Body of pancreas (tissue), 4 donors: ENCODE measurements at regions not wholly inside any gene's neighbourhood (a gene's known extent, or its start where the extent isn't known, plus 50 kb on each side); places are given as distances from the start of the nearest gene placed in this dataset.

ENCODE experiments used
- ATAC-seq: fragments of 150-250 bp; one replicate; pipeline ENCODE4 v1.9.1; 2016
- DNase-seq, 4 donors: peaks; one replicate each; pipeline ENCODE4 v3.0.0-alpha.2; 2019
- H3K27ac ChIP-seq, 4 donors: fragments of 200-600 bp; sonication (generic); 1 replicate in 3 of 4; 2 replicates in 1 of 4; pipeline versions ENCODE4 v1.5.1 to v1.6.1; 2016 to 2019; ENCODE audit warnings: mild to moderate bottlenecking in 1 of 4, mixed read lengths in 1 of 4, moderate library complexity in 1 of 4
- H3K27me3 ChIP-seq, 2 donors: fragments of 200-600 bp; sonication (generic); one replicate each; pipeline ENCODE4 v1.6.0; 2016; ENCODE audit warnings: mild to moderate bottlenecking in 1 of 2
- H3K36me3 ChIP-seq, 2 donors: fragments of 200-600 bp; sonication (generic); replicated peaks in 1 of 2; 2 replicates each; pipeline ENCODE4 v1.5.1; 2016; ENCODE audit warnings: low read depth in 2 of 2; ENCODE audit not compliant: insufficient read depth in 1 of 2
- H3K4me1 ChIP-seq: fragments of 200-600 bp; sonication (generic); one replicate; pipeline ENCODE4 v1.6.0; 2016
- H3K4me3 ChIP-seq, 2 donors: fragments of 200-600 bp; sonication (generic); 1 replicate in 1 of 2; 2 replicates in 1 of 2; pipeline ENCODE4 v1.5.1; 2016 to 2019
- H3K9me3 ChIP-seq, 3 donors: fragments of 200-600 bp; sonication (generic); 1 replicate in 2 of 3; 2 replicates in 1 of 3; pipeline ENCODE4 v1.5.1; 2016
- POLR2A ChIP-seq, 3 donors: fragments of 450-650 bp; IDR thresholded peaks; one replicate each; pipeline ENCODE4 v1.6.1; 2016; ENCODE audit warnings: antibody characterized with exemption in 3 of 3, mild to moderate bottlenecking in 2 of 3
- whole genome bisulfite sequencing, 2 donors: methylation state at CpG; one replicate each; pipeline ENCODE4 v1.1.5; 2017; 5-methylcytosine and 5-hydroxymethylcytosine counted together
- intact Hi-C: fragments of 100-400 bp; cut with DNase I; formaldehyde crosslinking; loops from one replicate; pipeline ENCODE4 v1.15.1; 2023
- TF ChIP-seq, protein P1 (sequence below), 7 experiments: fragments of 450-650 bp in 4 of 7; fragments of 200-600 bp in 3 of 7; sonication (generic) in 3 of 7; IDR thresholded peaks; one replicate each; pipeline ENCODE4 v1.5.1; 2016 to 2019; ENCODE audit warnings: antibody characterized with exemption in 7 of 7

DNA sequence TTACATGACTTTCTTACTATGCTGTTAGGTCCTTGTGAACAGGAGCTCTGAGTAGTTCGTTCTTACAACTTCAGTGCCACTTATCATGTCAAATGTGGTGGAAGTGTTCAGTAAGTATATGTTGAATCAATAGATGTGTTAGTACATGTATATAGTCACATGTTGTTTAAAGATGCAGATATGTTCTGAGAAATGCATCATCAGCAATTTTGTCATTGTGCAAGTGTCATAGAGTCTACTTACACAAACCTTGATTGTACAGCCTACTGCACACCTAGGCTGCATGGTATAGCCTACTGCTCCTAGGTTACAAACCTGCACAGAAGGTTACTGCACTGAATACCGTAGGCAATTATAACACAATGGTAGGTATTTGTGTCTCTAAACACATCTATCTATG, 174.8 kb downstream of the GPR37 start:
- no peaks in the 10 kb centered on the region for H3K4me1 ChIP-seq
- intact Hi-C loops: no loop called here
- TF ChIP-seq POLR2A (IDR thresholded peaks at IDR 0.05): no peak
- TF ChIP-seq, protein P1, sequence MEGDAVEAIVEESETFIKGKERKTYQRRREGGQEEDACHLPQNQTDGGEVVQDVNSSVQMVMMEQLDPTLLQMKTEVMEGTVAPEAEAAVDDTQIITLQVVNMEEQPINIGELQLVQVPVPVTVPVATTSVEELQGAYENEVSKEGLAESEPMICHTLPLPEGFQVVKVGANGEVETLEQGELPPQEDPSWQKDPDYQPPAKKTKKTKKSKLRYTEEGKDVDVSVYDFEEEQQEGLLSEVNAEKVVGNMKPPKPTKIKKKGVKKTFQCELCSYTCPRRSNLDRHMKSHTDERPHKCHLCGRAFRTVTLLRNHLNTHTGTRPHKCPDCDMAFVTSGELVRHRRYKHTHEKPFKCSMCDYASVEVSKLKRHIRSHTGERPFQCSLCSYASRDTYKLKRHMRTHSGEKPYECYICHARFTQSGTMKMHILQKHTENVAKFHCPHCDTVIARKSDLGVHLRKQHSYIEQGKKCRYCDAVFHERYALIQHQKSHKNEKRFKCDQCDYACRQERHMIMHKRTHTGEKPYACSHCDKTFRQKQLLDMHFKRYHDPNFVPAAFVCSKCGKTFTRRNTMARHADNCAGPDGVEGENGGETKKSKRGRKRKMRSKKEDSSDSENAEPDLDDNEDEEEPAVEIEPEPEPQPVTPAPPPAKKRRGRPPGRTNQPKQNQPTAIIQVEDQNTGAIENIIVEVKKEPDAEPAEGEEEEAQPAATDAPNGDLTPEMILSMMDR (IDR thresholded peaks at IDR 0.05): no peak
- no peaks in the 10 kb centered on the region for H3K9me3 ChIP-seq
- 61 to 64% methylated on average over 2 of the region's 2 CpGs for WGBS, 2 donors
- H3K27ac ChIP-seq: no peak overlapping the region
- DNase-seq (no peak), ATAC-seq (no peak)
- no peaks in the 10 kb centered on the region for H3K36me3 ChIP-seq
- H3K27me3 ChIP-seq: no peaks in the 10 kb centered on the region
- no peak overlapping the region for H3K4me3 ChIP-seq

DNA sequence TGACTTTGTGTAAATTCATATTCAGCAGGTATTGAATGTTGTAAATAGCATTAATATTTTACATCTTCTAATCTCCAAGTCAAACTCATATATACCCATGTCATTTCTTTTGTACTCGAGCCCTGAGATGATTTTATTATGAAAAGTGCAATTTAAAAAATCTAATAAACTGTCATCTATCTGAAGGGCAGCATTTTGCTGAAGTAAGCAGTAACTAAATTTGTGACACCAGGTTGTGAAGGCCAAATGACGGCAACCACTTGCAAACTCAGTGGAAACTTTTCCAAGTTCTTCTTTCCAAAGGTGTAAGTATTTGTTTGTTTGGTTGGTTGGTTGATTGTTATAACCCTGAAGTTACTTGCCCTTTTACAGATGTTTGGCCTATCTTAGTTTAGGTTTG, 188.3 kb downstream of the GPR37 start:
- H3K4me1 ChIP-seq: no peaks in the 10 kb centered on the region
- no peak for ATAC-seq
- no peaks in the 10 kb centered on the region for H3K9me3 ChIP-seq
- WGBS, 2 donors: 47 to 52% methylated on average over 2 of the region's 2 CpGs
- H3K27me3 ChIP-seq: no peaks in the 10 kb centered on the region
- DNase-seq: no peak
- TF ChIP-seq, protein P1 (IDR thresholded peaks at IDR 0.05): no peak
- no peak for TF ChIP-seq POLR2A (IDR thresholded peaks at IDR 0.05)
- no peaks in the 10 kb centered on the region for H3K36me3 ChIP-seq
- H3K27ac ChIP-seq: no peak overlapping the region
- H3K4me3 ChIP-seq: no peak overlapping the region
- intact Hi-C loops: no loop called here

DNA sequence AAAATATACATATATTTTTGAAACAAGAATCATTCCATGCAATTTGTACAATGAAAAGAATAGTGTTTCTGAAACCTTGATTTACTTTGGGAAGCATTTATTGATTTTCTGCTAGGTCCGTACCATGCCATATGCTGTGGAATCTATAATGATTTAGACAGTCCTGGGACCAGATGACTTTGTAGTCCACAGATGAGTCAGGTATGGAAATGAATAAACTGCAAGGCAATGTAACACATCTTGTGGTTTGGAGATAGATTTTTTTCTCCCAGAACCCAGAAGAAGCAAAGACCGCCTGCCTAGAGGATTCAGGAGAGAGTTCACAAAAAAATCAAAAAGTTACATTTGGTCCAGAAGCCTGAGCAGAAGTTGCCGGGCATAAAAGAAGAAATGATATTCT, 190.4 kb downstream of the GPR37 start:
- H3K27me3 ChIP-seq: no peaks in the 10 kb centered on the region
- H3K9me3 ChIP-seq: no peaks in the 10 kb centered on the region
- H3K4me3 ChIP-seq: no peak overlapping the region
- no peaks in the 10 kb centered on the region for H3K4me1 ChIP-seq
- WGBS, 2 donors: 71% methylated on average over 3 of the region's 3 CpGs
- intact Hi-C loops: no loop called here
- H3K36me3 ChIP-seq: no peaks in the 10 kb centered on the region
- no peak overlapping the region for H3K27ac ChIP-seq
- DNase-seq (no peak), ATAC-seq (no peak)
- TF ChIP-seq, protein P1 (IDR thresholded peaks at IDR 0.05): no peak
- TF ChIP-seq POLR2A (IDR thresholded peaks at IDR 0.05): no peak

DNA sequence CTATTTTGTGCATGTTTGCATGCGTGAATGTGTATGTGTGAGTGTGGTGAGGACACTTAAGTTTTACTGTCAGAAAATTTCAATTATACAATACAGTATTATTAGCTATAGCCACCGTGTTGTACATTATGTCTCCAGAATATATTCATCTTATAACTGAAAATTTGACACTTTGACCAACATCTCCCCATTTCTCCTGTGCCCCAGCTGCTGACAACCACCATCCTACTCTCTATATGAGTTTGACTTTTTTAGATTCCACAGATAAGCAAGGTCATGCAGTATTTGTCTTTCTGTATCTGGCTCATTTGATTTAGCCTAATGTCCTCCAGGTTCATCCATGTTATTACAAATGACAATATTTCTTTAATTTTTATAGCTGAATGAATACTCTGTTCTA, 195.0 kb downstream of the GPR37 start:
- H3K9me3 ChIP-seq: no peaks in the 10 kb centered on the region
- H3K4me3 ChIP-seq: no peak overlapping the region
- TF ChIP-seq, protein P1 (IDR thresholded peaks at IDR 0.05): no peak
- no peak for TF ChIP-seq POLR2A (IDR thresholded peaks at IDR 0.05)
- intact Hi-C loops: no loop called here
- DNase-seq: no peak
- H3K4me1 ChIP-seq: no peaks in the 10 kb centered on the region
- no peak for ATAC-seq
- 69 to 74% methylated on average over 2 of the region's 2 CpGs for WGBS, 2 donors
- H3K27me3 ChIP-seq: no peaks in the 10 kb centered on the region
- no peaks in the 10 kb centered on the region for H3K36me3 ChIP-seq
- no peak overlapping the region for H3K27ac ChIP-seq

DNA sequence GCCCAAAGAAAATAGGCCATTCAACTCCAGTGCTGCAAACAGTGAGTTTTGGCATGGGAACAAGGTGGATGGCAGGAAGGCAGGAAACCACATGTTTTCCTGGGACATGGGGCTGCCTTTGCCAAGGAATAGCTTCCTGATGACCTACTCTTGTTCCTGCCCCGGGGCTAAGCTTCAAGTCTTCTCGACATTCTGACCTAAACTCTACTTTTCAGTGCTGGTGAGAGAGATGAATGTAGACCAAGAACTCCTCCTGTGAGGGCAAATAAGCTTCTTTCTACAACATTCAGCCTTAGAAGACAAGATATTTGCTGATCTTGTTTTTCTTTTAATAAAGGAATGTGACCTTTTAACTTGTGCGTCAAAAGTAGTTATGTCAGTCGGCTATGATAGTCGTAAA, 199.0 kb downstream of the GPR37 start:
- H3K36me3 ChIP-seq: no peaks in the 10 kb centered on the region
- H3K4me3 ChIP-seq: no peak overlapping the region
- ATAC-seq (peak; percentile 50), DNase-seq (peak in 3 of 4 donors; percentile 8 to 29 (median 19))
- TF ChIP-seq, protein P1 (IDR thresholded peaks at IDR 0.05): no peak
- TF ChIP-seq POLR2A (IDR thresholded peaks at IDR 0.05): no peak
- no peaks in the 10 kb centered on the region for H3K4me1 ChIP-seq
- peak overlapping the region in 1 of 4 donors; percentile 49 for H3K27ac ChIP-seq
- H3K9me3 ChIP-seq: no peaks in the 10 kb centered on the region
- WGBS, 2 donors: 15 to 26% methylated on average over 5 of the region's 5 CpGs
- H3K27me3 ChIP-seq: no peaks in the 10 kb centered on the region
- intact Hi-C loops: no loop called here
